H1 (cell line): ENCODE measurements at regions not wholly inside any gene's neighbourhood (a gene's known extent, or its start where the extent isn't known, plus 50 kb on each side); places are given as distances from the start of the nearest gene placed in this dataset.

Experiments
- CTCF ChIA-PET: fragments of 300-600 bp; sonication (Branson Sonifier 250); formaldehyde crosslinking; loops from one replicate; lab custom pipeline; 2021; ENCODE audit not compliant: partially characterized antibody; lab: Charles Lee
- POLR2A ChIA-PET: fragments of 300-600 bp; sonication (Branson Sonifier 250); formaldehyde crosslinking; loops from one replicate; lab custom pipeline; 2021; ENCODE audit warnings: inconsistent platforms; ENCODE audit not compliant: partially characterized antibody; lab: Charles Lee
- DNase-seq, 2 experiments: peaks; one replicate each; pipeline versions ENCODE4 v3.0.0 to v3.0.0-alpha.2; 2010 to 2022; ENCODE audit warnings: low spot score in 2 of 2, low read depth in 1 of 2, mixed read lengths in 1 of 2
- FAIRE-seq: peaks from 2 replicates; lab custom pipeline; 2011; peaks lifted over from hg19 to GRCh38; lab: Jason Lieb, UNC
- H2AFZ ChIP-seq: 2 replicates; pipeline ENCODE4 v1.8.1; 2012; ENCODE audit warnings: low read length, inconsistent platforms
- H2AK5ac ChIP-seq: 2 replicates; pipeline ENCODE4 v1.6.1; 2013; ENCODE audit warnings: low read depth, low read length
- H2BK120ac ChIP-seq: replicated peaks from 2 replicates; pipeline ENCODE3; 2013; ENCODE audit warnings: low read depth, low read length, inconsistent platforms
- H2BK12ac ChIP-seq: 2 replicates; pipeline ENCODE4 v1.6.1; 2013; ENCODE audit warnings: low read depth, low read length
- H2BK15ac ChIP-seq: 2 replicates; pipeline ENCODE4 v1.6.1; 2013; ENCODE audit warnings: low read length
- H2BK20ac ChIP-seq: 2 replicates; pipeline ENCODE4 v1.6.1; 2013; ENCODE audit warnings: low read length
- H2BK5ac ChIP-seq: 2 replicates; pipeline ENCODE4 v1.6.1; 2013; ENCODE audit warnings: low read depth, low read length
- H3K14ac ChIP-seq: 2 replicates; pipeline ENCODE4 v1.6.1; 2013; ENCODE audit warnings: inconsistent platforms; ENCODE audit not compliant: insufficient read length
- H3K18ac ChIP-seq: 2 replicates; pipeline ENCODE4 v1.6.1; 2013; ENCODE audit warnings: low read length; ENCODE audit errors: extremely low read depth
- H3K23ac ChIP-seq: 2 replicates; pipeline ENCODE4 v1.6.1; 2013; ENCODE audit warnings: inconsistent platforms; ENCODE audit not compliant: insufficient read length
- H3K23me2 ChIP-seq: 2 replicates; pipeline ENCODE4 v1.6.1; 2013; ENCODE audit warnings: low read depth, low read length
- H3K27ac ChIP-seq: 2 replicates; pipeline ENCODE4 v1.6.1; 2011; ENCODE audit warnings: low read depth, low read length, inconsistent platforms
- H3K27me3 ChIP-seq, 4 experiments: replicated peaks in 1 of 4; 1 replicate in 1 of 4; 2 replicates in 3 of 4; pipeline versions ENCODE4 v1.6.1 to v1.8.1; 2011 to 2013; ENCODE audit warnings: low read length in 3 of 4, mild to moderate bottlenecking in 3 of 4, inconsistent platforms in 2 of 4, mixed read lengths in 2 of 4, moderate library complexity in 1 of 4; ENCODE audit not compliant: control insufficient read depth in 3 of 4, insufficient read depth in 3 of 4; ENCODE audit errors: extremely low read depth in 1 of 4
- H3K36me3 ChIP-seq, 4 experiments: 2 replicates each; pipeline versions ENCODE4 v1.6.1 to v1.8.1; 2011 to 2013; ENCODE audit warnings: mild to moderate bottlenecking in 4 of 4, low read length in 3 of 4, moderate library complexity in 2 of 4, control low read depth in 1 of 4, inconsistent platforms in 1 of 4; ENCODE audit not compliant: insufficient read depth in 4 of 4, control insufficient read depth in 2 of 4
- H3K4ac ChIP-seq: replicated peaks from 2 replicates; pipeline ENCODE3; 2013; ENCODE audit warnings: low read length, low read depth, mixed read lengths, inconsistent platforms; ENCODE audit not compliant: insufficient read length
- H3K4me1 ChIP-seq, 4 experiments: replicated peaks in 1 of 4; 1 replicate in 1 of 4; 2 replicates in 3 of 4; pipeline versions ENCODE4 v1.6.1 to v1.8.1; 2011 to 2013; ENCODE audit warnings: low read length in 3 of 4, inconsistent platforms in 2 of 4, mixed read lengths in 1 of 4; ENCODE audit not compliant: insufficient read depth in 4 of 4, control insufficient read depth in 3 of 4
- H3K4me2 ChIP-seq, 2 experiments: 2 replicates each; pipeline versions ENCODE4 v1.6.1 to v1.8.1; 2011 to 2013; ENCODE audit warnings: low read depth in 2 of 2, low read length in 2 of 2, control low read depth in 1 of 2, inconsistent platforms in 1 of 2, mild to moderate bottlenecking in 1 of 2; ENCODE audit not compliant: insufficient read depth in 1 of 2
- H3K4me3 ChIP-seq, 4 experiments: fragments of 200-600, 300-600 bp in 1 of 4; sonication (generic), shearing (Covaris generic), sonication (Bioruptor Twin) in 1 of 4; 2 replicates each; pipeline versions ENCODE4 v1.5.1 to v1.8.1; 2011 to 2016; ENCODE audit warnings: low read length in 4 of 4, low read depth in 3 of 4, control low read depth in 2 of 4, inconsistent platforms in 2 of 4, mild to moderate bottlenecking in 2 of 4, mixed read lengths in 1 of 4, moderate library complexity in 1 of 4; ENCODE audit not compliant: insufficient read depth in 2 of 4; ENCODE audit errors: extremely low read depth in 1 of 4
- H3K56ac ChIP-seq: replicated peaks from 2 replicates; pipeline ENCODE3; 2013; ENCODE audit warnings: low read depth, mild to moderate bottlenecking, mixed read lengths, low read length, inconsistent platforms; ENCODE audit not compliant: insufficient read length
- H3K79me1 ChIP-seq: 2 replicates; pipeline ENCODE4 v1.6.1; 2013; ENCODE audit warnings: low read depth, low read length, control low read depth
- H3K79me2 ChIP-seq, 2 experiments: 2 replicates each; pipeline versions ENCODE4 v1.6.1 to v1.8.1; 2012 to 2013; ENCODE audit warnings: low read length in 2 of 2, mild to moderate bottlenecking in 2 of 2, inconsistent platforms in 1 of 2; ENCODE audit not compliant: insufficient read depth in 2 of 2, control insufficient read depth in 1 of 2
- H3K9ac ChIP-seq, 4 experiments: replicated peaks in 1 of 4; 1 replicate in 1 of 4; 2 replicates in 3 of 4; pipeline versions ENCODE4 v1.6.1 to v1.8.1; 2011 to 2013; ENCODE audit warnings: low read depth in 3 of 4, low read length in 3 of 4, control low read depth in 2 of 4, mild to moderate bottlenecking in 2 of 4, moderate library complexity in 2 of 4, inconsistent platforms in 1 of 4; ENCODE audit errors: extremely low read depth in 1 of 4
- H3K9me3 ChIP-seq, 2 experiments: 2 replicates each; pipeline versions ENCODE4 v1.6.1 to v1.8.1; 2012 to 2013; ENCODE audit warnings: mild to moderate bottlenecking in 2 of 2, moderate library complexity in 2 of 2, control low read depth in 1 of 2, inconsistent platforms in 1 of 2, low read depth in 1 of 2, low read length in 1 of 2, mixed read lengths in 1 of 2; ENCODE audit not compliant: insufficient read depth in 2 of 2
- H4K20me1 ChIP-seq, 2 experiments: replicated peaks in 1 of 2; 2 replicates each; pipeline versions ENCODE3 to v1.8.1; 2011 to 2013; ENCODE audit warnings: inconsistent platforms in 2 of 2, low read length in 2 of 2, mild to moderate bottlenecking in 1 of 2; ENCODE audit not compliant: insufficient read depth in 2 of 2, control insufficient read depth in 1 of 2
- H4K5ac ChIP-seq: 2 replicates; pipeline ENCODE4 v1.6.1; 2013; ENCODE audit warnings: low read length, low read depth, mixed read lengths, inconsistent platforms; ENCODE audit not compliant: insufficient read length
- H4K8ac ChIP-seq: 2 replicates; pipeline ENCODE4 v1.8.0; 2013; ENCODE audit warnings: mild to moderate bottlenecking, moderate library complexity, low read length, inconsistent platforms; ENCODE audit not compliant: insufficient read depth; ENCODE audit errors: extremely low read depth
- H4K91ac ChIP-seq: replicated peaks from 2 replicates; pipeline ENCODE3; 2013; ENCODE audit warnings: low read length, mixed read lengths, inconsistent platforms; ENCODE audit not compliant: insufficient read length
- ASH2L ChIP-seq: fragments of 200-600, 300-600 bp; sonication (generic); IDR thresholded peaks from one replicate; pipeline ENCODE4 v1.7.1; 2017; ENCODE audit warnings: low read length
- WGBS, 2 experiments: shearing (Covaris generic) in 1 of 2; methylation state at CpG; one replicate each; pipeline versions ENCODE4 v1.1.6 to v1.1.7; 2013 to 2015; ENCODE audit warnings: low lambda C conversion rate in 2 of 2, mixed read lengths in 2 of 2, inconsistent platforms in 1 of 2, low coverage in 1 of 2, missing lambda C conversion rate in 1 of 2; ENCODE audit not compliant: insufficient replicate concordance in 2 of 2, insufficient coverage in 1 of 2, insufficient read length in 1 of 2; ENCODE audit errors: extremely low coverage in 1 of 2, missing lambda C conversion rate in 1 of 2; 5-methylcytosine and 5-hydroxymethylcytosine counted together

GRCh38 chr4:57206172-57206571 lies 96.0 kb upstream of the IGFBP7 start:
- DNase-seq = no peak
- Histone ChIP-seq H2BK5ac (no peak overlapping the region), H2AK5ac (no peak overlapping the region), H3K4ac (no peak overlapping the region), H3K9me3 (peaks cover 4% of the 10 kb centered on the region in 2 experiments; a peak in 3 of 4 replicates), H2AFZ (peak overlapping the region; percentile 38; the same call in 1 of the 2 replicates), H3K27ac (no peak overlapping the region), H3K4me2 (no peak overlapping the region), H2BK12ac (no peak overlapping the region), H3K14ac (no peak overlapping the region), H3K56ac (no peak overlapping the region), H3K27me3 (no peaks in the 10 kb centered on the region), H4K20me1 (no peaks in the 10 kb centered on the region), H3K79me2 (no peaks in the 10 kb centered on the region; a peak in 1 of 4 replicates), H3K9ac (no peak overlapping the region; a peak in 1 of 7 replicates), H4K91ac (no peak overlapping the region), H2BK20ac (no peak overlapping the region), H3K4me1 (peaks cover 0 to 4% (median 2%) of the 10 kb centered on the region in 4 experiments; a peak in 3 of 7 replicates), H3K18ac (no peak overlapping the region), H3K23ac (no peak overlapping the region), H3K23me2 (no peaks in the 10 kb centered on the region), H4K5ac (no peak overlapping the region), H3K4me3 (no peak overlapping the region), H3K36me3 (no peaks in the 10 kb centered on the region), H2BK15ac (no peak overlapping the region), H4K8ac (no peak overlapping the region), H3K79me1 (no peaks in the 10 kb centered on the region), H2BK120ac (no peak overlapping the region)
- 97% methylated on average over 2 of the region's 2 CpGs; no CpG with 5 or more reads in 1 of the 2 experiments for WGBS, 2 experiments
- peak; percentile 24 for FAIRE-seq
- POLR2A ChIA-PET = no interaction called here
- no peak for TF ChIP-seq ASH2L
- CTCF ChIA-PET = interaction anchor here (1.0 to 3.5 kb wide), 6 partner anchors 8 to 220 kb away, joined by 3 to 21 read pairs (median 4); no protein-coding TSS in a partner anchor
